Peyer's patch (tissue), 4 donors: ENCODE measurements at regions not wholly inside any gene's neighbourhood (a gene's known extent, or its start where the extent isn't known, plus 50 kb on each side); places are given as distances from the start of the nearest gene placed in this dataset.
"Not testable (repeated sequence)": the region's sequence is repeated elsewhere in the genome, so short reads cannot be mapped to it uniquely, and the experiment has no call there.

Source experiments
- DNase-seq, 3 donors: peaks; one replicate each; pipeline ENCODE4 v3.0.0-alpha.2; 2017 to 2019
- H3K27ac ChIP-seq, 4 donors: fragments of 200-600 bp; sonication (generic); one replicate each; pipeline ENCODE4 v1.5.1; 2016 to 2019
- H3K27me3 ChIP-seq, 2 donors: fragments of 200-600 bp; sonication (generic); one replicate each; pipeline ENCODE4 v1.5.1; 2019
- H3K36me3 ChIP-seq, 3 donors: fragments of 200-600 bp; sonication (generic); one replicate each; pipeline ENCODE4 v1.5.1; 2016 to 2019
- H3K4me1 ChIP-seq, 4 donors: fragments of 200-600 bp; sonication (generic); one replicate each; pipeline ENCODE4 v1.5.1; 2016 to 2019
- H3K4me3 ChIP-seq, 4 donors: fragments of 200-600 bp; sonication (generic); 1 replicate in 3 of 4; 2 replicates in 1 of 4; pipeline ENCODE4 v1.5.1; 2016 to 2019; ENCODE audit warnings: mild to moderate bottlenecking in 1 of 4
- H3K9me3 ChIP-seq, 4 donors: fragments of 200-600 bp; sonication (generic); one replicate each; pipeline ENCODE4 v1.5.1; 2016 to 2019; ENCODE audit warnings: mild to moderate bottlenecking in 1 of 4
- CTCF ChIP-seq, 6 experiments: fragments of 450-650 bp in 4 of 6; fragments of 200-600 bp in 2 of 6; sonication (generic) in 1 of 6; IDR thresholded peaks; one replicate each; pipeline ENCODE4 v1.5.1; 2017 to 2019; ENCODE audit warnings: antibody characterized with exemption in 6 of 6, mild to moderate bottlenecking in 3 of 6, moderate library complexity in 1 of 6
- POLR2A ChIP-seq, 2 donors: fragments of 450-650 bp; IDR thresholded peaks; one replicate each; pipeline ENCODE4 v1.5.1; 2017; ENCODE audit warnings: antibody characterized with exemption in 2 of 2, mild to moderate bottlenecking in 2 of 2, moderate library complexity in 2 of 2

GRCh38 chr11:21785351-21785750 is 407.5 kb upstream of the ANO5 start:
- Histone ChIP-seq H3K4me1 (no peaks in the 10 kb centered on the region), H3K4me3 (no peak overlapping the region), H3K36me3 (no peaks in the 10 kb centered on the region), H3K27me3 (no peaks in the 10 kb centered on the region), H3K9me3 (no peaks in the 10 kb centered on the region), H3K27ac (no peak overlapping the region)
- DNase-seq, result no peak
- TF ChIP-seq POLR2A (IDR thresholded peaks at IDR 0.05) (no peak), CTCF (IDR thresholded peaks at IDR 0.05) (no peak)

- Histone ChIP-seq H3K36me3 (no peaks in the 10 kb centered on the region), H3K27ac (no peak overlapping the region), H3K4me1 (no peaks in the 10 kb centered on the region), H3K4me3 (no peak overlapping the region), H3K27me3 (no peaks in the 10 kb centered on the region), H3K9me3 (no peaks in the 10 kb centered on the region)
- no peak for DNase-seq
- TF ChIP-seq CTCF (IDR thresholded peaks at IDR 0.05) (no peak), POLR2A (IDR thresholded peaks at IDR 0.05) (no peak)
Measured at GRCh38 chr11:21794306-21794705, 398.6 kb upstream of the ANO5 start.

- no peaks in the 10 kb centered on the region for H3K9me3 ChIP-seq
- DNase-seq, result no peak
- no peak for TF ChIP-seq CTCF (IDR thresholded peaks at IDR 0.05)
- TF ChIP-seq POLR2A (IDR thresholded peaks at IDR 0.05), result no peak
Measured at GRCh38 chr11:21798216-21798615, 394.7 kb upstream of the ANO5 start.

GRCh38 chr11:21804523-21804922 is 388.4 kb upstream of the ANO5 start:
- not testable (repeated sequence) for H3K27ac ChIP-seq, DNase-seq, H3K4me1 ChIP-seq, H3K4me3 ChIP-seq, H3K9me3 ChIP-seq, H3K27me3 ChIP-seq, H3K36me3 ChIP-seq

More at GRCh38 chr11:21798216-21798615, 394.7 kb upstream of the ANO5 start:
- H3K36me3 ChIP-seq, result no peaks in the 10 kb centered on the region
- H3K4me1 ChIP-seq, result no peaks in the 10 kb centered on the region
- no peaks in the 10 kb centered on the region for H3K27me3 ChIP-seq
- H3K27ac ChIP-seq, result no peak overlapping the region
- no peak overlapping the region for H3K4me3 ChIP-seq

GRCh38 chr11:21806508-21806907 is 386.4 kb upstream of the ANO5 start:
- no peaks in the 10 kb centered on the region for H3K27me3 ChIP-seq
- no peak overlapping the region for H3K4me3 ChIP-seq
- DNase-seq, result no peak
- H3K9me3 ChIP-seq, result peaks cover 0 to 6% (median 0%) of the 10 kb centered on the region in 4 donors
- no peak overlapping the region for H3K27ac ChIP-seq
- H3K4me1 ChIP-seq, result no peaks in the 10 kb centered on the region
- no peaks in the 10 kb centered on the region for H3K36me3 ChIP-seq
- TF ChIP-seq CTCF (IDR thresholded peaks at IDR 0.05) (no peak), POLR2A (IDR thresholded peaks at IDR 0.05) (no peak)

GRCh38 chr11:21806947-21807346 is 385.9 kb upstream of the ANO5 start:
- H3K9me3 ChIP-seq, result peaks cover 0 to 6% (median 0%) of the 10 kb centered on the region in 4 donors
- TF ChIP-seq POLR2A (IDR thresholded peaks at IDR 0.05), result no peak
- TF ChIP-seq CTCF (IDR thresholded peaks at IDR 0.05), result no peak
- no peaks in the 10 kb centered on the region for H3K4me1 ChIP-seq
- DNase-seq, result no peak
- no peak overlapping the region for H3K27ac ChIP-seq
- no peaks in the 10 kb centered on the region for H3K27me3 ChIP-seq
- H3K36me3 ChIP-seq, result no peaks in the 10 kb centered on the region
- no peak overlapping the region for H3K4me3 ChIP-seq
